ENCODE measurements at regions not wholly inside any gene's neighbourhood (a gene's known extent, or its start where the extent isn't known, plus 50 kb on each side); places are given as distances from the start of the nearest gene placed in this dataset.

DNA sequence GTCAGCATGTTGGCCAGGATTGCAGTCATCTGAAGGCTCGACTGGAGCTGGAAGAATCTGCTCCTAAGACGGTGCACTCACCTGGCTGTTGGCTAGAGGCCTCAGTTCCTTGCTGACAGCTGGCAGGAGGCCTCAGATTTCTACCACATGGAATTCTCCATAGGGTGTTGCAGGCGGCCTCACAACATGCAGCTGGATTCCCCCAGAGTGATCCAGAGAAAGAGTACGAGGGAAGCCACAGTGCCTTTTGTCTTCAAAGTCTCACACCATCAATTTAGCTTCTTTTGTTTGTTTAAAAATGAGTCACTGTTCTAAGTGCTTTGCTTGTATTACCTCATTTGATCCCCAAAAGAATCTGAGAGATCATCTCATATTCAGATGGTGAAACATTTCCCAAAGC, 65.5 kb upstream of the FYN start:
- H3K4me1 ChIP-seq, result no peaks in the 10 kb centered on the region
- H3K36me3 ChIP-seq, result no peaks in the 10 kb centered on the region
- TF ChIP-seq, protein P1, sequence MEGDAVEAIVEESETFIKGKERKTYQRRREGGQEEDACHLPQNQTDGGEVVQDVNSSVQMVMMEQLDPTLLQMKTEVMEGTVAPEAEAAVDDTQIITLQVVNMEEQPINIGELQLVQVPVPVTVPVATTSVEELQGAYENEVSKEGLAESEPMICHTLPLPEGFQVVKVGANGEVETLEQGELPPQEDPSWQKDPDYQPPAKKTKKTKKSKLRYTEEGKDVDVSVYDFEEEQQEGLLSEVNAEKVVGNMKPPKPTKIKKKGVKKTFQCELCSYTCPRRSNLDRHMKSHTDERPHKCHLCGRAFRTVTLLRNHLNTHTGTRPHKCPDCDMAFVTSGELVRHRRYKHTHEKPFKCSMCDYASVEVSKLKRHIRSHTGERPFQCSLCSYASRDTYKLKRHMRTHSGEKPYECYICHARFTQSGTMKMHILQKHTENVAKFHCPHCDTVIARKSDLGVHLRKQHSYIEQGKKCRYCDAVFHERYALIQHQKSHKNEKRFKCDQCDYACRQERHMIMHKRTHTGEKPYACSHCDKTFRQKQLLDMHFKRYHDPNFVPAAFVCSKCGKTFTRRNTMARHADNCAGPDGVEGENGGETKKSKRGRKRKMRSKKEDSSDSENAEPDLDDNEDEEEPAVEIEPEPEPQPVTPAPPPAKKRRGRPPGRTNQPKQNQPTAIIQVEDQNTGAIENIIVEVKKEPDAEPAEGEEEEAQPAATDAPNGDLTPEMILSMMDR (IDR thresholded peaks at IDR 0.05), result no peak
- ATAC-seq (no peak), DNase-seq (no peak)
- H3K4me3 ChIP-seq, result no peak overlapping the region
- peaks cover 3% of the 10 kb centered on the region for H3K27me3 ChIP-seq
- intact Hi-C loops (cut with DNase I), result no loop called here
- H3K9me3 ChIP-seq, result no peaks in the 10 kb centered on the region
- H3K27ac ChIP-seq, result no peak overlapping the region

DNA sequence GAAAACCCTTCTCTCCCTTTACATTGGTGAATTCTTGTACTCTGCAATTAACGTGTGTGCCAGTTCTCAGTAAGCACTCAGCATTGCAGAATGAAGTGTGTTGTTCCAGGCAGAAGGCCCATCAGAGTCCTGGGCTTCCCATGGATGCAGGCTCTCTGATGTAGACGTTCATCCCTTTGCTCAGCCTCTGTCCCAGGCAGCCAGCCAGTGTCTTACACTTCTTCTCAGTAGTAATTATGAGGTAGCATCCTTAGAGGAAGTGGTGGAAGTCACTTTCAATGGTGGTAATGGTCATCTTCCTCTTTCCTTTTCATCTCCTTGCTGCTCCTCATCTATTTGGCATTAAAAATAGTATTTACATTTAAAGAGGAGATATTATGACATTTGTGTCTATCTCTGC, 66.7 kb upstream of the FYN start:
- ATAC-seq, result peak; percentile 53
- H3K9me3 ChIP-seq, result no peaks in the 10 kb centered on the region
- no peaks in the 10 kb centered on the region for H3K36me3 ChIP-seq
- H3K4me3 ChIP-seq, result no peak overlapping the region
- H3K27me3 ChIP-seq, result no peaks in the 10 kb centered on the region
- DNase-seq, result no peak
- no peak overlapping the region for H3K27ac ChIP-seq
- no peaks in the 10 kb centered on the region for H3K4me1 ChIP-seq
- intact Hi-C loops (cut with DNase I), result no loop called here
- TF ChIP-seq, protein P1 (IDR thresholded peaks at IDR 0.05), result no peak

DNA sequence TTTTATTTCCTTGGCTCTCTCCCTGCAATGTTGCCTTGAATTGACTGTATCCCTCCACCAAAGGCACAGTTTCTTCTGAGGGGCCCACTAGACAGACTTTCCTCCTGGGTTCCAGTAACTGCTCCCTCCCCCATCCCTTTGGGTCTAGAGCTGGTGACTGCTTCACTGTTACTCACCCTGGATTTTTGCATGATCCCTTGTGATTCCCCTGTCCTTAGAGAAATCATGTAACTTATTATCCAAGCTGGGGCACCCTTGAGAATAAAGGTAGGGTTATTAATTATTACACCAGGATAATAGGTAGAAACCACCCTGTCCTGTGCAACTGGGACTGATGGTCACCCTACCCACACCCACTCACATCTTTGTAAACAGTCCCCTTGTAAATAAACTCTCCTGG, 67.5 kb upstream of the FYN start:
- Histone ChIP-seq H3K36me3 (no peaks in the 10 kb centered on the region), H3K9me3 (no peaks in the 10 kb centered on the region), H3K27ac (no peak overlapping the region), H3K4me1 (no peaks in the 10 kb centered on the region), H3K27me3 (no peaks in the 10 kb centered on the region), H3K4me3 (no peak overlapping the region)
- TF ChIP-seq, protein P1 (IDR thresholded peaks at IDR 0.05), result no peak
- intact Hi-C loops (cut with DNase I), result no loop called here
- DNase-seq (no peak), ATAC-seq (no peak)

DNA sequence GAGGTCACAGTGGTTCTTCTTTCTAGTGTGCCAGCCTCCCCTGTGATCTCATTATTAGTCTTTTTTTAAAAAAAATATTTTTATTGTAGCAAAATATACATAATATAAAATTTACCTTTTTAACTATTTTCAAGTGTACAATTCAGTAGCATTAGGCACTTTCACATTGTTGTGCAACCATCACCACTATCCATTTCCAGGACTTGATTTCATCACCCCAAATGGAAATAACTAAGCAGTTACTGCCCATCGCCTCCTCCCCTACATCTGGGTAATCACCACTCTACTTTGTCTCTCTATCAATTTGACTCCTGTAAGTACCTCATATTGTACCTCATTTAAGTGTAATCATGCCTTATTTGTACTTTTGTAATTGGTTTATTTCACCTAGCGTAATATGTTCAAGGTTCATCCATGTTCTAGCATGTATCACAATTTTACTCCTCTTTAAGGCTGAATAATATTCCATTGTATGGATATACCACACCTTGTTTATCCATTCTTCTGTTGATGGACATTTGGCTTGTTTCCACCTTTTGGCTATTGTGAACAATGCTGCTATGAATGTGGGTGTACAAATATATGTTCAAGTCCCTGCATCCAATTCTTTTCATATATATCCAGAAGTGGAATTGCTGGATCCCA, 68.6 kb upstream of the FYN start:
- Histone ChIP-seq H3K4me3 (no peak overlapping the region), H3K9me3 (no peaks in the 10 kb centered on the region), H3K27ac (no peak overlapping the region), H3K4me1 (no peaks in the 10 kb centered on the region), H3K36me3 (no peaks in the 10 kb centered on the region), H3K27me3 (no peaks in the 10 kb centered on the region)
- DNase-seq (no peak), ATAC-seq (peak; percentile 13)
- intact Hi-C loops (cut with DNase I), result no loop called here
- TF ChIP-seq, protein P1 (IDR thresholded peaks at IDR 0.05), result no peak

DNA sequence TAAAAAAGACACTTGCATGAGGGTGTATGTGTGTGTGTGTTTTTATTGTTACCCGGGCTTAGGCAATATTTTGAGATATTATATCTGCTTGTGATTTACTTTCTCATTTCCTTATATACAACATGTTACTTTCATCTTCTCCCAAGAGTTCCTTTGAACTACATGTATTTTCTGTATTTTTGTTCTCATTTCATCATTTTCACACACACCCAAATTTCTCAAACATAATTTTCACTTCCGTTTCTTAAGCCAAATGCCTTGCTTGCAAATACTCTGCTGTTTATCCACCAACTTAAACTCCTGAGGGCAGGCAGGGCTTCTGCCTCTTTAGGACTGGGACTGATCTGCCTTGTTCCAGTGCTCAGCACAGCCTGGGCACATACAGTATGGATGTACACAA, 69.3 kb upstream of the FYN start:
- H3K27ac ChIP-seq, result no peak overlapping the region
- no peaks in the 10 kb centered on the region for H3K9me3 ChIP-seq
- H3K4me3 ChIP-seq, result no peak overlapping the region
- TF ChIP-seq, protein P1 (IDR thresholded peaks at IDR 0.05), result no peak
- no peaks in the 10 kb centered on the region for H3K4me1 ChIP-seq
- no peaks in the 10 kb centered on the region for H3K36me3 ChIP-seq
- no peaks in the 10 kb centered on the region for H3K27me3 ChIP-seq
- DNase-seq, result no peak
- peak; percentile 13 for ATAC-seq
- intact Hi-C loops (cut with DNase I), result no loop called here

DNA sequence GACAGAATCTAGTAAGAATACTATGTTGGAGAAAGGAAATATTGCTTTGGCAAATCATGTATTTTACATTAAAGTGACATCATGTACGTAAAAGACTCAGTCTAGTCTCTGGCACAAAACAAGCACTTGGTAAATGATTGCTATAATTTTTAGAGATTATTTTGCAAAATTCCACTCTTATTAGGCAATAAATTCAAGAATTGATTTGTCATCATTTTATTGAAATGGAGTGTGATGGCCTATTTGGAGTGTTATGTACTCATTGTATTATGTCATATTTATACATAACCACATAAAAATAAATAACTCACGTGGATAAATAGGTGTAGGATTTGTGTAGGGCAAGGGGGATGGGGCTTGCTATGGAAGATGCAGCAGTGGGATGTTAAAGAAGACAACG, 70.0 kb upstream of the FYN start:
- Histone ChIP-seq H3K9me3 (no peaks in the 10 kb centered on the region), H3K4me1 (no peaks in the 10 kb centered on the region), H3K27ac (no peak overlapping the region), H3K4me3 (no peak overlapping the region), H3K36me3 (no peaks in the 10 kb centered on the region), H3K27me3 (no peaks in the 10 kb centered on the region)
- intact Hi-C loops (cut with DNase I), result no loop called here
- ATAC-seq, result no peak
- no peak for DNase-seq
- TF ChIP-seq, protein P1 (IDR thresholded peaks at IDR 0.05), result no peak

All from upper lobe of right lung (tissue), 1 donor.